Right renal pelvis (tissue), 4 donors: ENCODE measurements at regions not wholly inside any gene's neighbourhood (a gene's known extent, or its start where the extent isn't known, plus 50 kb on each side); places are given as distances from the start of the nearest gene placed in this dataset.
"Not testable (repeated sequence)": the region's sequence is repeated elsewhere in the genome, so short reads cannot be mapped to it uniquely, and the experiment has no call there.

Experiments used
- DNase-seq, 4 donors: peaks; one replicate each; pipeline ENCODE4 v3.0.0-alpha.2; 2013; ENCODE audit warnings: low read depth in 4 of 4, low spot score in 3 of 4, missing footprints in 1 of 4

- DNase-seq, result no peak
These were observed 213.7 kb upstream of the HES1 start for GRCh38 chr3:193922034-193922774.

GRCh38 chr3:193923958-193924357 lies 212.0 kb upstream of the HES1 start:
- not testable (repeated sequence) for DNase-seq

- not testable (repeated sequence) for DNase-seq
These were observed 209.9 kb upstream of the HES1 start for GRCh38 chr3:193926071-193926470.

- DNase-seq, result not testable (repeated sequence)
These were observed 208.3 kb upstream of the HES1 start for GRCh38 chr3:193927413-193928206.

GRCh38 chr3:193928354-193929209 lies 207.4 kb upstream of the HES1 start:
- DNase-seq, result no peak

GRCh38 chr3:193929373-193929772 lies 206.6 kb upstream of the HES1 start:
- DNase-seq, result no peak

GRCh38 chr3:193929921-193930646 lies 205.9 kb upstream of the HES1 start:
- no peak for DNase-seq

- no peak for DNase-seq
These were observed 203.8 kb upstream of the HES1 start for GRCh38 chr3:193932136-193932535.

GRCh38 chr3:193932576-193932975 lies 203.4 kb upstream of the HES1 start:
- no peak for DNase-seq

- DNase-seq, result no peak
These were observed 202.5 kb upstream of the HES1 start for GRCh38 chr3:193933451-193933850.

GRCh38 chr3:193935916-193936315 lies 200.0 kb upstream of the HES1 start:
- DNase-seq, result no peak

GRCh38 chr3:193938613-193939012 lies 197.3 kb upstream of the HES1 start:
- no peak for DNase-seq

- no peak for DNase-seq
These were observed 196.4 kb upstream of the HES1 start for GRCh38 chr3:193939527-193939926.

GRCh38 chr3:193940526-193940925 lies 195.4 kb upstream of the HES1 start:
- DNase-seq, result no peak

GRCh38 chr3:193941486-193941885 lies 194.5 kb upstream of the HES1 start:
- no peak for DNase-seq

- DNase-seq, result no peak
These were observed 193.4 kb upstream of the HES1 start for GRCh38 chr3:193942516-193943055.

- no peak for DNase-seq
These were observed 192.7 kb upstream of the HES1 start for GRCh38 chr3:193943200-193943599.

GRCh38 chr3:193943851-193944517 lies 192.0 kb upstream of the HES1 start:
- no peak for DNase-seq

- no peak for DNase-seq
These were observed 191.4 kb upstream of the HES1 start for GRCh38 chr3:193944518-193944884.

GRCh38 chr3:193945143-193945542 lies 190.8 kb upstream of the HES1 start:
- no peak for DNase-seq
